Colon (tissue), 2 donors: ENCODE measurements at regions not wholly inside any gene's neighbourhood (a gene's known extent, or its start where the extent isn't known, plus 50 kb on each side); places are given as distances from the start of the nearest gene placed in this dataset.

Source experiments
- FAIRE-seq: peaks from 2 replicates; lab custom pipeline; 2012; peaks lifted over from hg19 to GRCh38; lab: Jason Lieb, UNC
- donor health status: control.
- donor health status: control.

DNA sequence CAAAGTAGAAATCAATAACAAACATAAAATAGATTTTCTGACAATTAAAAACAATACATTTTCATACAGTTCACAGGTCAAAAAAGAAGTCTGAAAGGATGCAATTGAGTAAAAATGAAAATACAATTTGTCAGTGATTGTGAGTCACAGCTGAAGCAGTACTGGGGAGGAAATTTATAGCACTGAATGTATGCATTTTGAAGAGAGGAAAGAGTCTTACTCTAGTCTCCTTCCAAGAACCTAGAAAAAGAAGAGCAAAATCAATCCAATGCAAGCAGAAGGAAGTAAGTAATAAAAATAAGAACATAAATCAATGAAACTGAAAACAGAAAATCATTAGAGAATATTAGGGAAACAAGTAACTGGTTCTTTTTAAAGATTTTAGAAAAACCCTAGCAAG, 507.2 kb upstream of the IGFBP3 start:
- no peak for FAIRE-seq

DNA sequence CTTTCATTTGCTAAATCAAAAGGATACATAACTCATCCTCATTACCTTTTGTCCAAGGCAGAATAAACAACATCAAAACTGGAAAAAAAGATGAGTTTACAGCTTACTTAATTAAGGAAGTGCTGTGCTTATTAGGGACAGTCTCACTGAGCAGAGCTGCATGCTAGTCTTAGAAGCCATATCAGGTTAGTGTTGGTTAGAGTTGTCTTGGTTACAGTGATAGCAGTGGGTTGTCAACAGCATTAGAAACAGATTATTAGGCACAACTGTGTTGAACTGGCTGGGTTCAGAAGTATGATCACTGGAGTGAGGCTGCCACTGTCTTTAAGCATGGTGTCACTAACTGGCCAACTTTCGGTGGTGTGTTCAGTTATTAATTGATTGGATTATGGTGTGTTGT, 503.9 kb upstream of the IGFBP3 start:
- FAIRE-seq = no peak

GRCh38 chr7:46421441-46422230, 500.6 kb upstream of the IGFBP3 start:
- FAIRE-seq = no peak

DNA sequence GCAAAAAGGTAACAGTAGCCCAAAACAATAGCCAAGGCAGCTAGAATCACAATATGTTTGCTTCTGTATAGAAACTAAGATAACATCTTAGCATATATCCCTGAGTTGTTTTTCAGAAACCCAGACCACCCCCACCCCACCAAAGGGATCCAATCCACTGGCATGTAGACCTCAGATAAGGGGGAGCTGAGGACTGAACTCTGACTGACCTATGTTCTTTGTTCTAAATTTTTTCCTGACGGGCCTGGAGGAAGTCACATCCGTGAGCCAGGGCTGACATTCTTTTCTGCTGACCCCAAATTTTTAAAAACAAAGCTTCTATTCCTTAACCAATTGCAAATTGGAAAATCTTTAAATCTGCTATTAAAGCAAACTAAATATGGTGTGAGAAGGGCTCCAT, 493.9 kb upstream of the IGFBP3 start:
- FAIRE-seq = no peak

- no peak for FAIRE-seq
These were observed 490.2 kb upstream of the IGFBP3 start for GRCh38 chr7:46411236-46411635.

DNA sequence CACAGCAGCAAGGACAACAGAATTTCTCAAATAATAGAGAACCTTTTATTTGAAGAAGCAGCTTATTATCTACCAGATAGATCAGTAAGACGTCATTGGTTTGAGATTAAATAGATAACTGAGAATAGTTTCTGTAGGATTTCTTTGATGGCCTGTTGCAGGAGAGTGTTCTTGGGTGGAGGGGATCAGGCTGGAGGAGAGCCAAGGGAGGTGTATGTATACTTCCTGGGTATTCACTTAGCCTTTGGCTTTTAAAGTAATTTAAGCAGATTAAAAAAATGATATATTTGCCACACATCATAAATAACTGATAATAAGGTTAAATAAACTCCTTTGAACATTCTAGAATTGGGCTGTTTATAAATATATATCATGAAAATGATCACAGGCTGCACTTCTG, 486.1 kb upstream of the IGFBP3 start:
- FAIRE-seq = no peak

DNA sequence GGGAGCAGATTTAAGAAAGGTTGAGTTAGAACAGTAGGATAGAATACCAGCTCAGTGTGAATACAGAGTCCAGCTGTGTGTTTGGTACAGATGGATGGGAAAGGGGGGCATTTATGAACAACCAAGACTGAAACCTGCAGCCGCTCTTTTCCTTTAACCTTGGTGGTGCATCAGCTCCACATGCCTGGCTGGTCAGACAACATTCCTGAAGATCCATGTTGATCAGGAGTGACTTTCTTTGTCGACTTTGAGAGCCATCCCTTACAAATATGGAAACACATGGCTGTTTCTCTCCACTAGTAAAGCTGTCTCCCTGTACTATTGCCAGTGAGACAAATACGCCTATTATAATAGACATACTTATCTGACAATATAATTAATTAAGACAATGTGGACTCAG, 476.5 kb upstream of the IGFBP3 start:
- FAIRE-seq = no peak

DNA sequence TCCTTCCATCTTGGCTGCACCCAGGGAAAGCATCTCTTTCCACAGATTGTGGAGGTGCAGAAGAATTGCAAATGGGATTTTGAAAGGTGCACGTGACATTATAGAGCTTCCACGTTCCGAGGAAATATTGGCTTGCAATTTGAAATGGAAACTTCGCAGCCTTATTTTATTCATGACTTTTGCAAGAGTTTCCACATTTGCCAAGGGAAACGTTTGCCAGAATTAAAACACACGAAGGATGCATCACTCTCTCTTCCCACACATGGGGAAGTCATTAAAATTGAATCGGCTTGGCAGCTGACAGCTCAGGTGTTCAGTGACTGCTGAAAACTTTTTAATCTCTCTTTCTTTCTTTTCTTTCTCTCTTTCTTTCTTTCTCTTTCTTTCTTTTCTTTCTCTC, 475.4 kb upstream of the IGFBP3 start:
- FAIRE-seq = no peak

DNA sequence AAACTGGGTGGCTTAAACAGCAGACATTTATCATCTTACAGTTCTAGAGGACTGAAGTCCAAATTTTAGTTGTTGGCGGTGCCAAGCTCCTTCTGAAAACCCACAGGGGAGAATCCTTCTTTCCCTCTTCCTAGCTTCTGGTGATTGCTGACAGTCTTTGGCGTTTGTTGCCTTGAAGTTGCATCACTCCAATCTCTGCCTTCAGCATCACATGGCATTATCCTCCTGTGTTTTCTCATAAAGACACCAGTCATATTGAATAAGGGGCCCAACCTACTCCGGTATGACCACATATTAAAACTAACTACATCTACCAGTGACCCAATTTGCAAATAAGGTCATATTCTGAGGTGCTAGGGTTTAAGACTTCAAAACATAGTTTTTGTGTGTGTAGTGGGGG, 472.1 kb upstream of the IGFBP3 start:
- FAIRE-seq = no peak

GRCh38 chr7:46391231-46392201, 470.4 kb upstream of the IGFBP3 start:
- no peak for FAIRE-seq

- no peak for FAIRE-seq
These were observed 469.0 kb upstream of the IGFBP3 start for GRCh38 chr7:46390042-46390441.

DNA sequence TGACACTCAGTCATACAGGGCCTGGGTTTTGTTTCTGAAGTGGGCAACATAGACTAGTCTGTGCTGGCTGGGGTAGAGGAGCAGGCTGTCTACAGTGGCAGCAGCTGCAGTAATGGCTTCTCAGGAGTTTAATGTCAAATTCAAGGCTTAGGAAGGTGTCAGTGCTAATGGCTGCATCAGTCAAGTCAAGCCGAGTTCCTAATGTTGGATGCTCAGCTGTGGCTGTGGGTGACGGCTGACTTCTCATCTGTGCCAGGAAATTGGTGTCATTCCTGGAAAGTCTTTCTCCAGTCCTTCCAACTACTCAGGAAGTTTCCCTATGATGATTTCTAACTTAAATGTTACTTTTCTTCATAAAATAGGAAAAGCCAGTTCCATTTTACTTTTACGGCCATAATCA, 468.1 kb upstream of the IGFBP3 start:
- FAIRE-seq = no peak

DNA sequence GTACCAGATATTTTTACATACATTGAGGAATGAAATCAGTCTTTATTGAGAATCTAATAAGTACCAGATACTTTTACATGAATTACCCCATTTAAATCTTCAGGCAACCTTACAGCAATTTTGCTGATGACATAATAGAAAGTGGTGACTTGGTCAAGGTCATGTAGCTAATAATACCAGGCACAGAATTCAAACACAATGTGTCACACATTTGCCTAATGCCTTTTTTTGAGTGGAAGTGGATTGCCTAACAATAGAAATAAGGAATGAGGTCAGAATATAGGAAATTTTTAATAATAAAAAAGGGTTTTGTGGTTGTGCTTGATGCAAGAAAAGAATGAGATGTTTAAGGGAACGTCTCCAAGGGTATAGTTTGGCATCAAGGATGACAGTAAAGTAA, 466.6 kb upstream of the IGFBP3 start:
- no peak for FAIRE-seq

- no peak for FAIRE-seq
These were observed 465.6 kb upstream of the IGFBP3 start for GRCh38 chr7:46386428-46387399.

- FAIRE-seq = no peak
These were observed 464.7 kb upstream of the IGFBP3 start for GRCh38 chr7:46385662-46386309.

DNA sequence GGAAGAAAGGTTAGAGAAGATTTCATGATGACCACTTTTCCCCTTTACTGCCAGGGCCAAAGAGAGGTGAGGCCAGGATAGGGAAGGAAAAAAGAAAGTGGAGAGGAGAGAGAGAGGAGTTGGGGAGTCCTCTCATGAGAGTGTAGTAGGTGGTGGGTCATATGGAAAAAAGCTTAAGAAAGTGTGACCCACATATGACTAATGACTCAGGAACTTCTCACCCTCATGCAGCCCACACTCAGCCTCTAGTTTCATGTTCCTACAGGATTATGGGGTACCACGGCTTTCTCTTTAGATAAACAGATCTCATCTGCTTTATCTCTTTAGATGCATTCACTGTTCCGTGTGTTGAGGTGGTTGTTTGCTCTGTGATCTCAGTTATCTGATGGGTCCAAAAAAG, 462.5 kb upstream of the IGFBP3 start:
- no peak for FAIRE-seq

DNA sequence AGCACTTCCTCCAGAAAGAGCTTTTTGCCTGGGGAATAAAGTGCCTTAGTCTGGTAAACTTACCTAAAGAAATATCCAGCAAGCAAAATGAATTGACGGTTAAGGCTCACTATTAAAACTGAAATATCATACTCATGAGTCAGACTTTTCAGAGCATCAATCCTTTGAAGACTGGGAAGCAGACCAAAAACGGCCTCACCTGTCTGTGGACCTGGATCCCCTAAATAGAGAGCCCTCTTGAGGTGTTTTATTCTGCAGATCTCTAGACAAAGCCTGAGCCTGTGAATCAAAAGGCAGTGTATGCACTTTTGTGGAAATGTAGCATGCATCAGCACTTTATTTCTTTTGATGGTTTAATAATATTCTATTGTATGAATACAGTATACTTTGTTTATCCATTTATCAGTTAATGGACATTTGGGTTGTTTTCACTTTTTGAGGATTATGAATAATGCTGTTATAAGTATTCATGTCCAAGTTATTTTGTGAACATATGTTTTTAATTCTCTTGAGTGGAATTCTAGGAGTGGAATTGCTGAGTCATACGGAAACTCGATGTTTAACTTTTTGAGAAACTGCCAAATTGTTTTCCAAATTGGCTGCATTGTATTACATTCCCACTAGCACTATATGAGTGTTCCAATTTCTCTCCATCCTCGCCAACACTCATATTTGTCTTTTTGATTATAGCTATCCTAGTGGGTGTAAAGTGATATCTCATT, 449.0 kb upstream of the IGFBP3 start:
- no peak for FAIRE-seq

DNA sequence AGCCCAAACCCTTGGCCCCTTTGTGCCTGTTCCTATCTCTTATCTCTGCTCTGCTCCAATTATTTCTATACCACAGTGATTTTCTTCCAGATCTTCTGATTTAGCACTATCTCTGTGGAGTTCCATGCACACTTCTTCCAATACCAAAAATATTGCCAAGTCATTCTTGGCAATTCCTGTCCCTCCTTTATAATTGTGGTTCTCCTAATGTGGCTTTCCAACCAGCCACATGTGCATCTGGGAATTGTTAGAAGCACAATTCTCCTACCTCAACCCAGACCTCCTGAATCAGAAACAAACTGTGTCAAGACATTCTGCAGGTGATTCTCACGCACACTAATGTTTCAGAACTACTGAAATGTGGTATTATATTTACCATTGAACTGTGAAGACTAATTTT, 447.8 kb upstream of the IGFBP3 start:
- no peak for FAIRE-seq

DNA sequence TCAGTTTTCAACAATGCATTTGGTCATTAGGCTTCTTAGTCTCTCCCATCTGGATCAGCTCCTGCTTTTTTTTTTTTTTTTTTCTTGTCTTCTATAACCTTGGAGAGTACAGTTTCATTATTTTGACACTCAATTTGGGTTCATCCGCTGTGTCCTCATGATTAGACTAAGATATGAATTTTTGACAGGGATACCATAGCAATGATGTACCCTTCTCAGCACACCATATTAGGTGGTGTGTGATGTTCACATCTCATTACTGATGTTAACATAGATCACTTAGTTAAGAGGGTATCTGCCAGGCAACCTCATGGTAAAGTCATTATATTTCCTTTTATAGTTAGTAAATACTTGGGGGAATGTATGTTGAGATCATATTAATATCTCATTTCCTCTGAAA, 445.5 kb upstream of the IGFBP3 start:
- FAIRE-seq = no peak

- no peak for FAIRE-seq
These were observed 442.6 kb upstream of the IGFBP3 start for GRCh38 chr7:46363688-46364087.

DNA sequence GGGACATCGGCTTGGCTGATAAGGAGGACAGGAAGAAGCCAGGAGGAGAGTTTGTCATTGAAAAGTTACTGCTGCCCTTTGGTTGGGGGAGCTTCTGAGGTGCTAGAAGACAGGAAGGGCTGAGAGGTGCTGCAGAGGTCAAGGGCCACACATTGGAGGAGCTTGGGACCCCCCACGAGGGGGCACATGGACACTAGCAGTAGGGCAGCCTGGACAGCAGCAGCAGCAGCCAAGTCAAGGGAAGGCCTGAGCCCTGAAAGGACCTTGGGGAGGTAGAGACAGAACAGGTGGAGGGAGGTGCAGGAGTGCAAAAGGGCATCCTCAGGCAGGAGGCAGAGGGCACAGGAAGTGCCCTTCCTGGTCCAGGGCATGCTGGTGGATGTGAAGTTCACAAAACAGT, 439.7 kb upstream of the IGFBP3 start:
- no peak for FAIRE-seq
